ENCODE measurements at regions not wholly inside any gene's neighbourhood (a gene's known extent, or its start where the extent isn't known, plus 50 kb on each side); places are given as distances from the start of the nearest gene placed in this dataset.

DNA sequence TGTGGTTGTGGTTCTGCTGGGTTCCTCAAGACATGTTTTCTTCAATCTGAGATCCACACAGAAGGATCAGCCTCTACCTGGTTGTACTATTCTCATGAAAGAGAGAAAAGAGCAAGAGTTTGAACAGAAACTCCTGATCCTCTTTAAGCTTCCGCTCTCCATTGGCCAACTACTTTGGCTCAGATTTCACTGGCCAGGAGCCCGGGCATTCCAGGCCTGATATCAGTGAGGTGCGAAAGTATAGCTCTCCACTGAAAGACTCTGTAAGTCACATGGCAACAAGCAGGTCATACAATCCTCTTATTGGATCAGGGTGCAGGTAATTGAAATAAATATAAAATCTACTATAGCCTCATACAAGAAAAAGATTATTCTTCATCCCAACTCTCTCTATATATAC lies 920.5 kb downstream of the TLE4 start:
- TF ChIP-seq POLR2AphosphoS5 (IDR thresholded peaks at IDR 0.05; ENCODE audit: insufficient read depth, low read depth, low read length) (no peak), POLR2A (IDR thresholded peaks at IDR 0.05; ENCODE audit: low read depth, low read length) (no peak), GATA2 (IDR thresholded peaks at IDR 0.05; ENCODE audit: insufficient read depth, insufficient read length, low read depth, low read length) (no peak), JUN (IDR thresholded peaks at IDR 0.05; ENCODE audit: borderline replicate concordance, insufficient read depth, insufficient read length, low read depth) (no peak), EZH2 (IDR thresholded peaks at IDR 0.05; ENCODE audit: borderline replicate concordance, low read depth, low read length, severe bottlenecking) (no peak), MYC (IDR thresholded peaks at IDR 0.05; ENCODE audit: low read depth, low read length) (no peak), FOS (IDR thresholded peaks at IDR 0.05; ENCODE audit: borderline replicate concordance, insufficient read depth, low read length) (no peak)
- TF ChIP-seq, protein P1, sequence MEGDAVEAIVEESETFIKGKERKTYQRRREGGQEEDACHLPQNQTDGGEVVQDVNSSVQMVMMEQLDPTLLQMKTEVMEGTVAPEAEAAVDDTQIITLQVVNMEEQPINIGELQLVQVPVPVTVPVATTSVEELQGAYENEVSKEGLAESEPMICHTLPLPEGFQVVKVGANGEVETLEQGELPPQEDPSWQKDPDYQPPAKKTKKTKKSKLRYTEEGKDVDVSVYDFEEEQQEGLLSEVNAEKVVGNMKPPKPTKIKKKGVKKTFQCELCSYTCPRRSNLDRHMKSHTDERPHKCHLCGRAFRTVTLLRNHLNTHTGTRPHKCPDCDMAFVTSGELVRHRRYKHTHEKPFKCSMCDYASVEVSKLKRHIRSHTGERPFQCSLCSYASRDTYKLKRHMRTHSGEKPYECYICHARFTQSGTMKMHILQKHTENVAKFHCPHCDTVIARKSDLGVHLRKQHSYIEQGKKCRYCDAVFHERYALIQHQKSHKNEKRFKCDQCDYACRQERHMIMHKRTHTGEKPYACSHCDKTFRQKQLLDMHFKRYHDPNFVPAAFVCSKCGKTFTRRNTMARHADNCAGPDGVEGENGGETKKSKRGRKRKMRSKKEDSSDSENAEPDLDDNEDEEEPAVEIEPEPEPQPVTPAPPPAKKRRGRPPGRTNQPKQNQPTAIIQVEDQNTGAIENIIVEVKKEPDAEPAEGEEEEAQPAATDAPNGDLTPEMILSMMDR (IDR thresholded peaks at IDR 0.05; ENCODE audit: extremely low read depth in 1 of 2, insufficient read depth in 1 of 2, low read depth in 1 of 2, low read length in 2 of 2), result no peak
- TF ChIP-seq, protein P2, sequence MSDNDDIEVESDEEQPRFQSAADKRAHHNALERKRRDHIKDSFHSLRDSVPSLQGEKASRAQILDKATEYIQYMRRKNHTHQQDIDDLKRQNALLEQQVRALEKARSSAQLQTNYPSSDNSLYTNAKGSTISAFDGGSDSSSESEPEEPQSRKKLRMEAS (IDR thresholded peaks at IDR 0.05; ENCODE audit: insufficient read depth, insufficient read length), result no peak
